GM12891 (cell line): ENCODE measurements at regions not wholly inside any gene's neighbourhood (a gene's known extent, or its start where the extent isn't known, plus 50 kb on each side); places are given as distances from the start of the nearest gene placed in this dataset.

Experiments
- POLR2A ChIP-seq: IDR thresholded peaks from 2 replicates; pipeline ENCODE4 v1.6.1; 2011; ENCODE audit warnings: low read depth, low read length, control low read depth
- POLR2AphosphoS5 ChIP-seq: IDR thresholded peaks from 2 replicates; pipeline ENCODE4 v1.6.1; 2011; ENCODE audit warnings: low read depth, low read length, control low read depth
- TAF1 ChIP-seq: IDR thresholded peaks from 2 replicates; pipeline ENCODE4 v1.6.1; 2011; ENCODE audit warnings: low read depth, low read length, control low read depth

DNA sequence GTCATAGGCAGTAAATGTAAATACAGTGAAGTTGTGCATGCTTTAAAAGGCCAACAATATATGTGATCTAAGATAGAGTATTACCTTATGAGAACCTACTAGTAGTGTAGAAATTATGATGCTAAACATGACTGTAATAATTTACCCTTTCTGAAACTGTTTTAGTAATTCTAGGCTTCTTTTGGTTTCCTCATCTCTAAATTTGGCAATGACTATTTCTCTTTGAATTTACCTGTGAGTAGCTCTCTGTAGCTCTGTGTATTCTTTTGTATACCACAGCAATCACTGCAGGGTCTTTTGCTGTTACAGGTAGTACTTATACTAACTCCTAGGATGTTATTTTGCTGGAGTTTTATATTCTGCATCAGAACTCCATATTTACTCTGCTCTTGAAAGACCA, 169.6 kb downstream of the KDM5D start:
- TF ChIP-seq TAF1 (no peak), POLR2AphosphoS5 (no peak), POLR2A (no peak)
